NCI-H345 (cell line): ENCODE measurements at regions not wholly inside any gene's neighbourhood (a gene's known extent, or its start where the extent isn't known, plus 50 kb on each side); places are given as distances from the start of the nearest gene placed in this dataset.

Experiments used
- DNase-seq: peaks from one replicate; lab custom pipeline; 2025; lab: John Stamatoyannopoulos, UW

- DNase-seq = no peak
Observed at GRCh38 chr10:10807106-10807505, 210.6 kb upstream of the CELF2 start.

GRCh38 chr10:10811562-10811961 lies 206.1 kb upstream of the CELF2 start:
- DNase-seq = no peak

GRCh38 chr10:10813656-10814055 lies 204.0 kb upstream of the CELF2 start:
- no peak for DNase-seq

GRCh38 chr10:10814069-10814468 lies 203.6 kb upstream of the CELF2 start:
- DNase-seq = no peak

GRCh38 chr10:10816447-10816846 lies 201.2 kb upstream of the CELF2 start:
- DNase-seq = no peak

GRCh38 chr10:10817609-10818008 lies 200.1 kb upstream of the CELF2 start:
- no peak for DNase-seq

- DNase-seq = no peak
Observed at GRCh38 chr10:10818082-10818481, 199.6 kb upstream of the CELF2 start.

GRCh38 chr10:10819206-10819856 lies 198.3 kb upstream of the CELF2 start:
- DNase-seq = no peak

- DNase-seq = peak; percentile 14
Observed at GRCh38 chr10:10821926-10822325, 195.7 kb upstream of the CELF2 start.

GRCh38 chr10:10824591-10825148 lies 193.0 kb upstream of the CELF2 start:
- DNase-seq = no peak

- DNase-seq = no peak
Observed at GRCh38 chr10:10826125-10826524, 191.5 kb upstream of the CELF2 start.

- DNase-seq = no peak
Observed at GRCh38 chr10:10828623-10829022, 189.0 kb upstream of the CELF2 start.

GRCh38 chr10:10829576-10829975 lies 188.1 kb upstream of the CELF2 start:
- no peak for DNase-seq

- DNase-seq = no peak
Observed at GRCh38 chr10:10830293-10830986, 187.2 kb upstream of the CELF2 start.

- no peak for DNase-seq
Observed at GRCh38 chr10:10831085-10831484, 186.6 kb upstream of the CELF2 start.

- DNase-seq = no peak
Observed at GRCh38 chr10:10833955-10834354, 183.7 kb upstream of the CELF2 start.

GRCh38 chr10:10844251-10844650 lies 173.4 kb upstream of the CELF2 start:
- DNase-seq = no peak

- DNase-seq = no peak
Observed at GRCh38 chr10:10845185-10845584, 172.5 kb upstream of the CELF2 start.

- no peak for DNase-seq
Observed at GRCh38 chr10:10845826-10846503, 171.7 kb upstream of the CELF2 start.

GRCh38 chr10:10846504-10846900 lies 171.2 kb upstream of the CELF2 start:
- no peak for DNase-seq

GRCh38 chr10:10847387-10847786 lies 170.3 kb upstream of the CELF2 start:
- DNase-seq = no peak

- DNase-seq = no peak
Observed at GRCh38 chr10:10848488-10849111, 169.1 kb upstream of the CELF2 start.

- DNase-seq = no peak
Observed at GRCh38 chr10:10849306-10849705, 168.4 kb upstream of the CELF2 start.
